ENCODE measurements at regions not wholly inside any gene's neighbourhood (a gene's known extent, or its start where the extent isn't known, plus 50 kb on each side); places are given as distances from the start of the nearest gene placed in this dataset.

DNA sequence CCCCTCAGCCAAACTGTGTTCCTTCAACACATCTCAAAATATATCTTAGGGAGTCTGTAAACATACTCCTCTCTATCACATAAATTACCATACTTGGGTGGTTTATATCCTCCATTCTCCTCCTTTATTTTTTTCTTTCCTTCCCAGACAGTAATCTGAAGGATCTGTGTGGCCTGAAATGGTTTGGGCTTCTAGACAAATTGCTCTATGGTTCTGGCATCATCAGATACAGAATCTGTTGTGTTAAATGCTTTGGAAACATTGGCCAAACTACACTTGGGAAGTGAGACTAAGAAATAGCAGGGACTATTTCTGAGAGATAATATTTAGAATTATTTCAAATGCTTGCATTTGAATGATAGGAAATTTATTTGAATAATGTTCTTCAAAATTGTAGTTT lies 353.0 kb upstream of the KCND2 start:
- H3K36me3 ChIP-seq (ENCODE audit: control insufficient read depth in 4 of 4, insufficient read depth in 3 of 4, low read depth in 1 of 4, low read length in 3 of 4): no peaks in the 10 kb centered on the region
- no peak overlapping the region for H3K27ac ChIP-seq (ENCODE audit: low read depth in 1 of 2, low read length in 2 of 2)
- H3K9ac ChIP-seq (ENCODE audit: low read depth in 1 of 2, low read length in 2 of 2): no peak overlapping the region
- H3K9me3 ChIP-seq (ENCODE audit: control insufficient read depth in 4 of 4, low read length in 3 of 4): no peaks in the 10 kb centered on the region
- TF ChIP-seq RAD21 (IDR thresholded peaks at IDR 0.05) (no peak), GABPA (IDR thresholded peaks at IDR 0.05 in 1 of 2, conservative IDR thresholded peaks at IDR 0.05 in 1 of 2) (no peak), HNF4G (IDR thresholded peaks at IDR 0.05) (no peak), SP1 (IDR thresholded peaks at IDR 0.05) (no peak), REST (IDR thresholded peaks at IDR 0.05) (no peak), NR2F2 (IDR thresholded peaks at IDR 0.05) (no peak)
- TF ChIP-seq, protein P1, sequence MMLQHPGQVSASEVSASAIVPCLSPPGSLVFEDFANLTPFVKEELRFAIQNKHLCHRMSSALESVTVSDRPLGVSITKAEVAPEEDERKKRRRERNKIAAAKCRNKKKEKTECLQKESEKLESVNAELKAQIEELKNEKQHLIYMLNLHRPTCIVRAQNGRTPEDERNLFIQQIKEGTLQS (IDR thresholded peaks at IDR 0.05): no peak
- TF ChIP-seq, protein P2, sequence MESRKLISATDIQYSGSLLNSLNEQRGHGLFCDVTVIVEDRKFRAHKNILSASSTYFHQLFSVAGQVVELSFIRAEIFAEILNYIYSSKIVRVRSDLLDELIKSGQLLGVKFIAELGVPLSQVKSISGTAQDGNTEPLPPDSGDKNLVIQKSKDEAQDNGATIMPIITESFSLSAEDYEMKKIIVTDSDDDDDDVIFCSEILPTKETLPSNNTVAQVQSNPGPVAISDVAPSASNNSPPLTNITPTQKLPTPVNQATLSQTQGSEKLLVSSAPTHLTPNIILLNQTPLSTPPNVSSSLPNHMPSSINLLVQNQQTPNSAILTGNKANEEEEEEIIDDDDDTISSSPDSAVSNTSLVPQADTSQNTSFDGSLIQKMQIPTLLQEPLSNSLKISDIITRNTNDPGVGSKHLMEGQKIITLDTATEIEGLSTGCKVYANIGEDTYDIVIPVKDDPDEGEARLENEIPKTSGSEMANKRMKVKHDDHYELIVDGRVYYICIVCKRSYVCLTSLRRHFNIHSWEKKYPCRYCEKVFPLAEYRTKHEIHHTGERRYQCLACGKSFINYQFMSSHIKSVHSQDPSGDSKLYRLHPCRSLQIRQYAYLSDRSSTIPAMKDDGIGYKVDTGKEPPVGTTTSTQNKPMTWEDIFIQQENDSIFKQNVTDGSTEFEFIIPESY (IDR thresholded peaks at IDR 0.05): no peak
- DNase-seq (ENCODE audit: low spot score): no peak
- no peaks in the 10 kb centered on the region for H3K4me1 ChIP-seq (ENCODE audit: control insufficient read depth in 4 of 4, insufficient read depth in 4 of 4, low read length in 3 of 4)
- H3K27me3 ChIP-seq (ENCODE audit: control insufficient read depth in 4 of 4, insufficient read depth in 4 of 4, low read length in 3 of 4): no peaks in the 10 kb centered on the region
- H3K4me3 ChIP-seq (ENCODE audit: low read depth in 1 of 3, low read length in 3 of 3): no peak overlapping the region

GRCh38 chr7:119925581-119926289 lies 347.2 kb upstream of the KCND2 start:
- Histone ChIP-seq H3K4me1 (ENCODE audit: control insufficient read depth in 4 of 4, insufficient read depth in 4 of 4, low read length in 3 of 4) (no peaks in the 10 kb centered on the region), H3K9ac (ENCODE audit: low read depth in 1 of 2, low read length in 2 of 2) (no peak overlapping the region), H3K9me3 (ENCODE audit: control insufficient read depth in 4 of 4, low read length in 3 of 4) (no peaks in the 10 kb centered on the region), H3K27ac (ENCODE audit: low read depth in 1 of 2, low read length in 2 of 2) (no peak overlapping the region), H3K4me3 (ENCODE audit: low read depth in 1 of 3, low read length in 3 of 3) (no peak overlapping the region), H3K27me3 (ENCODE audit: control insufficient read depth in 4 of 4, insufficient read depth in 4 of 4, low read length in 3 of 4) (no peaks in the 10 kb centered on the region), H3K36me3 (ENCODE audit: control insufficient read depth in 4 of 4, insufficient read depth in 3 of 4, low read depth in 1 of 4, low read length in 3 of 4) (no peaks in the 10 kb centered on the region)
- WGBS: 82% methylated on average over 5 of the region's 5 CpGs
- no peak for TF ChIP-seq YY1 (IDR thresholded peaks at IDR 0.05)
- TF ChIP-seq REST (IDR thresholded peaks at IDR 0.05): no peak
- no peak for TF ChIP-seq FOXA2 (IDR thresholded peaks at IDR 0.05)
- TF ChIP-seq FOXA1 (IDR thresholded peaks at IDR 0.05): no peak
- TF ChIP-seq RXRA (IDR thresholded peaks at IDR 0.05): no peak
- TF ChIP-seq EGR1 (IDR thresholded peaks at IDR 0.05; ENCODE audit: low read depth in 2 of 2): no peak
- TF ChIP-seq JUND (IDR thresholded peaks at IDR 0.05): no peak
- TF ChIP-seq HNF4G (IDR thresholded peaks at IDR 0.05): no peak
- TF ChIP-seq, protein P1 (IDR thresholded peaks at IDR 0.05): no peak
- TF ChIP-seq MAX (IDR thresholded peaks at IDR 0.05): no peak
- no peak for TF ChIP-seq RAD21 (IDR thresholded peaks at IDR 0.05)
- no peak for TF ChIP-seq TAF1 (conservative IDR thresholded peaks at IDR 0.05)
- TF ChIP-seq, protein P2 (IDR thresholded peaks at IDR 0.05): no peak
- no peak for DNase-seq (ENCODE audit: low spot score)

Data from liver (tissue), 7 donors.